ENCODE measurements at regions not wholly inside any gene's neighbourhood (a gene's known extent, or its start where the extent isn't known, plus 50 kb on each side); places are given as distances from the start of the nearest gene placed in this dataset.

GRCh38 chr10:131453721-131454634 is 142.5 kb upstream of the TCERG1L start:
- Histone ChIP-seq H3K27ac (no peak overlapping the region), H3K36me3 (ENCODE audit: insufficient read depth in 1 of 2, low read depth in 1 of 2) (no peaks in the 10 kb centered on the region), H3K4me3 (peak overlapping the region; percentile 44), H3K27me3 (ENCODE audit: insufficient read depth in 3 of 3, low read length in 2 of 3) (peaks cover 0 to 29% (median 2%) of the 10 kb centered on the region in 3 donors), H3K4me1 (no peaks in the 10 kb centered on the region), H3K9me3 (no peaks in the 10 kb centered on the region)
- TF ChIP-seq, protein P1, sequence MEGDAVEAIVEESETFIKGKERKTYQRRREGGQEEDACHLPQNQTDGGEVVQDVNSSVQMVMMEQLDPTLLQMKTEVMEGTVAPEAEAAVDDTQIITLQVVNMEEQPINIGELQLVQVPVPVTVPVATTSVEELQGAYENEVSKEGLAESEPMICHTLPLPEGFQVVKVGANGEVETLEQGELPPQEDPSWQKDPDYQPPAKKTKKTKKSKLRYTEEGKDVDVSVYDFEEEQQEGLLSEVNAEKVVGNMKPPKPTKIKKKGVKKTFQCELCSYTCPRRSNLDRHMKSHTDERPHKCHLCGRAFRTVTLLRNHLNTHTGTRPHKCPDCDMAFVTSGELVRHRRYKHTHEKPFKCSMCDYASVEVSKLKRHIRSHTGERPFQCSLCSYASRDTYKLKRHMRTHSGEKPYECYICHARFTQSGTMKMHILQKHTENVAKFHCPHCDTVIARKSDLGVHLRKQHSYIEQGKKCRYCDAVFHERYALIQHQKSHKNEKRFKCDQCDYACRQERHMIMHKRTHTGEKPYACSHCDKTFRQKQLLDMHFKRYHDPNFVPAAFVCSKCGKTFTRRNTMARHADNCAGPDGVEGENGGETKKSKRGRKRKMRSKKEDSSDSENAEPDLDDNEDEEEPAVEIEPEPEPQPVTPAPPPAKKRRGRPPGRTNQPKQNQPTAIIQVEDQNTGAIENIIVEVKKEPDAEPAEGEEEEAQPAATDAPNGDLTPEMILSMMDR (IDR thresholded peaks at IDR 0.05) = peak; percentile 73
- peak in 3 of 4 donors; percentile 49 to 68 (median 64) for ATAC-seq
- 14 to 15% (median 14%) methylated on average over 31 to 32 of the region's 32 CpGs for WGBS, 3 donors
- intact Hi-C loops (cut with DNase I) = loop anchor here in 1 of 2 donors (5.0 to 10.0 kb wide), 2 partner anchors 333 to 421 kb away; no protein-coding TSS in a partner anchor
- DNase-seq = peak; percentile 71 to 80

DNA sequence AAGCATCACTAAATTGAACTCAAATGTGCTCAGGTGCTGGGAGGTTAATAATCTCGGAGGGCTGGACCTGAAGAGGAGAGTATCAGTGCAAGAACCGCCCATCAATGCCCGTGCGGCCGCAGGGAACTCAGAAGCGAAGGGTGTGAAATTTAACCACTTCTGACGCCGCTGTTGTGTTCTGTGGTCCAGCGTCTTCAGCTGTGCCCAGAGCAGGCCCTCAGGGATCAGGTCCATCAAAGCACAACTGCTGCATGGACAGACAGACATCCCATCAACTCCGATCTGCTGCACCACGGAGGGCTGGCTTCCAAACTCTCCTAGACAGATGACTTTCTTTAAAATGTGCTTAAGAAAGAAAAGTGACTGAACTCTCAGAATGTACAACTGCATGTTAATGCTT is 144.9 kb upstream of the TCERG1L start:
- no peaks in the 10 kb centered on the region for H3K4me1 ChIP-seq
- H3K9me3 ChIP-seq = no peaks in the 10 kb centered on the region
- H3K4me3 ChIP-seq = no peak overlapping the region
- ATAC-seq (no peak), DNase-seq (no peak)
- intact Hi-C loops (cut with DNase I) = loop anchor here in 1 of 2 donors (10.0 kb wide), 1 partner anchor 418 kb away; no protein-coding TSS in a partner anchor
- H3K36me3 ChIP-seq (ENCODE audit: insufficient read depth in 1 of 2, low read depth in 1 of 2) = no peaks in the 10 kb centered on the region
- 36 to 42% (median 36%) methylated on average over 11 of the region's 11 CpGs for WGBS, 3 donors
- TF ChIP-seq, protein P1 (IDR thresholded peaks at IDR 0.05) = no peak
- H3K27ac ChIP-seq = no peak overlapping the region
- peaks cover 0 to 26% (median 2%) of the 10 kb centered on the region in 3 donors for H3K27me3 ChIP-seq (ENCODE audit: insufficient read depth in 3 of 3, low read length in 2 of 3)

DNA sequence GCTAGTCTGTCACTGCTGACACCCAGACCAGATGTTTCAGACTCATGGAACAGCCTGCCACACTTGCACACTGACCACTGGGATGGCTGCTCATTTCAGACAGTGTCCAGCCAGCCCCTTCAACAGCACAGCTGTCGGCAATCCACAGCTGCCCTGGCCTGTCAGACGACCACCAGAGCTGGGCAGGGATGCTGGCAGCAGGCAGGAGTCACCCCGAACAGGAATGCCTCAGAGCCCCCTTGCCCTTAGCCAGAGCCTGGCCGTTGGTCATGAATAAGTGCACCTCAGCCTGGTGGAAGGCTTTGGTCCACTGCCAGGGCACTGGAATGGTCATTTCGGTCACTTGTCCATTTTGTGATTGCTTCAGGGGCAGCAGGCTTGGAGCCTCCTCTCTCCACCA is 149.6 kb upstream of the TCERG1L start:
- intact Hi-C loops (cut with DNase I) = no loop called here
- 18 to 29% (median 22%) methylated on average over 5 of the region's 5 CpGs for WGBS, 3 donors
- H3K9me3 ChIP-seq = no peaks in the 10 kb centered on the region
- H3K27me3 ChIP-seq (ENCODE audit: insufficient read depth in 3 of 3, low read length in 2 of 3) = peaks cover 0 to 2% (median 0%) of the 10 kb centered on the region in 3 donors
- no peak overlapping the region for H3K4me3 ChIP-seq
- H3K4me1 ChIP-seq = no peaks in the 10 kb centered on the region
- ATAC-seq (no peak), DNase-seq (no peak)
- H3K36me3 ChIP-seq (ENCODE audit: insufficient read depth in 1 of 2, low read depth in 1 of 2) = no peaks in the 10 kb centered on the region
- no peak overlapping the region for H3K27ac ChIP-seq
- TF ChIP-seq, protein P1 (IDR thresholded peaks at IDR 0.05) = no peak

GRCh38 chr10:131464789-131465188 is 153.3 kb upstream of the TCERG1L start:
- H3K9me3 ChIP-seq = no peaks in the 10 kb centered on the region
- H3K4me1 ChIP-seq = no peaks in the 10 kb centered on the region
- 54 to 79% (median 59%) methylated on average over 5 of the region's 5 CpGs for WGBS, 3 donors
- H3K4me3 ChIP-seq = no peak overlapping the region
- ATAC-seq (no peak), DNase-seq (no peak)
- H3K27ac ChIP-seq = no peak overlapping the region
- H3K36me3 ChIP-seq (ENCODE audit: insufficient read depth in 1 of 2, low read depth in 1 of 2) = no peaks in the 10 kb centered on the region
- TF ChIP-seq, protein P1 (IDR thresholded peaks at IDR 0.05) = no peak
- intact Hi-C loops (cut with DNase I) = no loop called here
- peaks cover 0 to 2% (median 0%) of the 10 kb centered on the region in 3 donors for H3K27me3 ChIP-seq (ENCODE audit: insufficient read depth in 3 of 3, low read length in 2 of 3)
